Erythroblast (primary cell): ENCODE measurements at regions not wholly inside any gene's neighbourhood (a gene's known extent, or its start where the extent isn't known, plus 50 kb on each side); places are given as distances from the start of the nearest gene placed in this dataset.

Experiments
- GATA1 ChIP-seq: IDR thresholded peaks from 2 replicates; pipeline ENCODE4 v1.6.1; 2011; ENCODE audit warnings: low read depth, mild to moderate bottlenecking, control low read depth, low read length, moderate library complexity
- POLR2A ChIP-seq: IDR thresholded peaks from 2 replicates; pipeline ENCODE4 v1.6.1; 2011; ENCODE audit warnings: mild to moderate bottlenecking, low read length

GRCh38 chr10:4763513-4763912 is 62.5 kb upstream of the AKR1E2 start:
- no peak for TF ChIP-seq POLR2A
- TF ChIP-seq GATA1: no peak
